ENCODE measurements at regions not wholly inside any gene's neighbourhood (a gene's known extent, or its start where the extent isn't known, plus 50 kb on each side); places are given as distances from the start of the nearest gene placed in this dataset.

DNA sequence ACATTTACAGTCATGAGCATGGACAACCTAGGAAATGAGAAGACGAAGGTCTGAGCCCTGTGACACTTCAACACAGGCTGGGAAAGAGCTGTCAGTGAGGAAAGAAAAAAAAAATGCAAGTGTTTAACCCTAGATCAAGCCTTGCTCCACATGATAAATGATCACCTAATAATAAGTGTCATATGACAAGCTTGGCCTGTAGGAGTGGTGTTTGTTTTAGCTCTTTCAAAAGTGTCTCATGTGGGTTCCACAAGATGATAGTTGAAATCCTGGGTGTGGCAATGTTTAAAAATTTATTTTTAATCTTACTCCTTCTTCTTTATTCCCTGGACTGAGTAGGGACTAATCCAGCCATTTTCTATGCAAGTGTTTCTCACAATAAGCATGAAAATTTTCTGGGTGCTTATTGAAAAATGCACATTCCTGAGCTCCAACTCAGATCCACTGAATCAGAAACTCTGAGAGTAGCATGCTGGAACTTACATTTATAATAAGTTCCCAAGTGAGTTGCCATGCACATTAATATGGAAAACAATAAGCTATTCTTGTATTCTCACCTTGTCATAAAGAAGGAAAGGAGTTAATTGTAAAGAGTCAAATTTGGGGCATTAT lies 138.3 kb downstream of the AREG start:
- H3K27ac Mint-ChIP-seq (ENCODE audit: unreplicated experiment), result no peak overlapping the region

GRCh38 chr4:74583757-74584156 lies 138.8 kb downstream of the AREG start:
- BruUV-seq (replicated peaks), result no TSS peak
- H3K9me3 ChIP-seq, result no peaks in the 10 kb centered on the region
- H3K36me3 Mint-ChIP-seq (ENCODE audit: insufficient read depth, unreplicated experiment), result no peaks in the 10 kb centered on the region
- no peaks in the 10 kb centered on the region for H3K9me3 Mint-ChIP-seq (ENCODE audit: unreplicated experiment)
- no peaks in the 10 kb centered on the region for H3K27me3 Mint-ChIP-seq (ENCODE audit: insufficient read depth, unreplicated experiment)
- DNase-seq, result peak in 1 of 2 experiments; percentile 3
- TF ChIP-seq, protein P1, sequence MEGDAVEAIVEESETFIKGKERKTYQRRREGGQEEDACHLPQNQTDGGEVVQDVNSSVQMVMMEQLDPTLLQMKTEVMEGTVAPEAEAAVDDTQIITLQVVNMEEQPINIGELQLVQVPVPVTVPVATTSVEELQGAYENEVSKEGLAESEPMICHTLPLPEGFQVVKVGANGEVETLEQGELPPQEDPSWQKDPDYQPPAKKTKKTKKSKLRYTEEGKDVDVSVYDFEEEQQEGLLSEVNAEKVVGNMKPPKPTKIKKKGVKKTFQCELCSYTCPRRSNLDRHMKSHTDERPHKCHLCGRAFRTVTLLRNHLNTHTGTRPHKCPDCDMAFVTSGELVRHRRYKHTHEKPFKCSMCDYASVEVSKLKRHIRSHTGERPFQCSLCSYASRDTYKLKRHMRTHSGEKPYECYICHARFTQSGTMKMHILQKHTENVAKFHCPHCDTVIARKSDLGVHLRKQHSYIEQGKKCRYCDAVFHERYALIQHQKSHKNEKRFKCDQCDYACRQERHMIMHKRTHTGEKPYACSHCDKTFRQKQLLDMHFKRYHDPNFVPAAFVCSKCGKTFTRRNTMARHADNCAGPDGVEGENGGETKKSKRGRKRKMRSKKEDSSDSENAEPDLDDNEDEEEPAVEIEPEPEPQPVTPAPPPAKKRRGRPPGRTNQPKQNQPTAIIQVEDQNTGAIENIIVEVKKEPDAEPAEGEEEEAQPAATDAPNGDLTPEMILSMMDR (IDR thresholded peaks at IDR 0.05; ENCODE audit: insufficient read depth in 1 of 2, low read depth in 1 of 2, low read length in 1 of 2, severe bottlenecking in 1 of 2, unreplicated experiment in 1 of 2), result no peak
- H3K4me3 ChIP-seq (ENCODE audit: low read depth, low read length), result no peak overlapping the region
- peaks cover 21% of the 10 kb centered on the region for H3K4me1 ChIP-seq
- ChIA-PET POLR2A (no interaction called here), CTCF (no interaction called here)
- no peaks in the 10 kb centered on the region for H3K36me3 ChIP-seq (ENCODE audit: control insufficient read depth, insufficient read depth, low read length)
- H3K27ac Mint-ChIP-seq (ENCODE audit: unreplicated experiment), result no peak overlapping the region
- no peaks in the 10 kb centered on the region for H3K27me3 ChIP-seq (replicated peaks; ENCODE audit: control insufficient read depth, insufficient read depth, low read length)
- no peak overlapping the region for H3K4me3 Mint-ChIP-seq (ENCODE audit: unreplicated experiment)
- intact Hi-C loops (cut with micrococcal nuclease; ENCODE audit: unreplicated experiment), result no loop called here
- H3K4me1 Mint-ChIP-seq (ENCODE audit: low read depth, unreplicated experiment), result peaks cover 21% of the 10 kb centered on the region

More for the DNA sequence above, 138.3 kb downstream of the AREG start:
- H3K4me3 Mint-ChIP-seq (ENCODE audit: unreplicated experiment), result no peak overlapping the region
- intact Hi-C loops (cut with micrococcal nuclease; ENCODE audit: unreplicated experiment), result no loop called here
- BruUV-seq (replicated peaks), result no TSS peak
- H3K36me3 ChIP-seq (ENCODE audit: control insufficient read depth, insufficient read depth, low read length), result no peaks in the 10 kb centered on the region
- ChIA-PET POLR2A (no interaction called here), CTCF (interaction anchor here (0.7 to 1.3 kb wide), 2 partner anchors 25 to 38 kb away, joined by 3 read pairs; no protein-coding TSS in a partner anchor)
- H3K4me3 ChIP-seq (ENCODE audit: low read depth, low read length), result no peak overlapping the region
- peaks cover 21% of the 10 kb centered on the region for H3K4me1 ChIP-seq
- no peak for DNase-seq
- H3K36me3 Mint-ChIP-seq (ENCODE audit: insufficient read depth, unreplicated experiment), result no peaks in the 10 kb centered on the region
- H3K9me3 Mint-ChIP-seq (ENCODE audit: unreplicated experiment), result no peaks in the 10 kb centered on the region
- TF ChIP-seq, protein P1 (IDR thresholded peaks at IDR 0.05; ENCODE audit: insufficient read depth in 1 of 2, low read depth in 1 of 2, low read length in 1 of 2, severe bottlenecking in 1 of 2, unreplicated experiment in 1 of 2), result no peak
- H3K27me3 ChIP-seq (replicated peaks; ENCODE audit: control insufficient read depth, insufficient read depth, low read length), result no peaks in the 10 kb centered on the region
- H3K4me1 Mint-ChIP-seq (ENCODE audit: low read depth, unreplicated experiment), result peaks cover 21% of the 10 kb centered on the region
- H3K27me3 Mint-ChIP-seq (ENCODE audit: insufficient read depth, unreplicated experiment), result no peaks in the 10 kb centered on the region
- no peaks in the 10 kb centered on the region for H3K9me3 ChIP-seq

GRCh38 chr4:74588350-74588749 lies 143.4 kb downstream of the AREG start:
- Histone ChIP-seq H3K4me3 (ENCODE audit: low read depth, low read length) (no peak overlapping the region), H3K27me3 (replicated peaks; ENCODE audit: control insufficient read depth, insufficient read depth, low read length) (no peaks in the 10 kb centered on the region), H3K9me3 (no peaks in the 10 kb centered on the region; the same call in 1 of the 2 replicates), H3K36me3 (ENCODE audit: control insufficient read depth, insufficient read depth, low read length) (no peaks in the 10 kb centered on the region), H3K4me1 (peaks cover 12% of the 10 kb centered on the region)
- TF ChIP-seq, protein P1 (IDR thresholded peaks at IDR 0.05; ENCODE audit: insufficient read depth in 1 of 2, low read depth in 1 of 2, low read length in 1 of 2, severe bottlenecking in 1 of 2, unreplicated experiment in 1 of 2), result no peak
- no peak for DNase-seq
- intact Hi-C loops (cut with micrococcal nuclease; ENCODE audit: unreplicated experiment), result no loop called here
- no peak overlapping the region for H3K4me3 Mint-ChIP-seq (ENCODE audit: unreplicated experiment)
- peaks cover 9% of the 10 kb centered on the region for H3K36me3 Mint-ChIP-seq (ENCODE audit: insufficient read depth, unreplicated experiment)
- ChIA-PET CTCF (no interaction called here), POLR2A (no interaction called here)
- no peaks in the 10 kb centered on the region for H3K27me3 Mint-ChIP-seq (ENCODE audit: insufficient read depth, unreplicated experiment)
- peaks cover 11% of the 10 kb centered on the region for H3K4me1 Mint-ChIP-seq (ENCODE audit: low read depth, unreplicated experiment)
- H3K27ac Mint-ChIP-seq (ENCODE audit: unreplicated experiment), result no peak overlapping the region
- H3K9me3 Mint-ChIP-seq (ENCODE audit: unreplicated experiment), result peaks cover 11% of the 10 kb centered on the region
- BruUV-seq (replicated peaks), result no TSS peak
